SK-N-SH (cell line): ENCODE measurements at regions not wholly inside any gene's neighbourhood (a gene's known extent, or its start where the extent isn't known, plus 50 kb on each side); places are given as distances from the start of the nearest gene placed in this dataset.

ENCODE experiments used
- CHD2 ChIP-seq: fragments of 150-350 bp; IDR thresholded peaks from 2 replicates; pipeline ENCODE4 v1.6.1; 2018; ENCODE audit warnings: low read length; ENCODE audit not compliant: partially characterized antibody
- ELF1 ChIP-seq: IDR thresholded peaks from 2 replicates; pipeline ENCODE4 v1.4.0; 2012
- EP300 ChIP-seq, 2 experiments: IDR thresholded peaks; 2 replicates each; pipeline versions ENCODE4 v1.4.0 to v1.6.1; 2012; ENCODE audit warnings: borderline replicate concordance in 1 of 2, low read depth in 1 of 2, low read length in 1 of 2
- FOXJ3 ChIP-seq: sonication (generic); formaldehyde crosslinking; IDR thresholded peaks from 2 replicates; pipeline ENCODE4 v1.5.1; 2020; ENCODE audit warnings: mild to moderate bottlenecking, missing genetic modification reagents
- NRF1 ChIP-seq: IDR thresholded peaks from 2 replicates; pipeline ENCODE4 v1.6.1; 2012; ENCODE audit warnings: low read depth, mild to moderate bottlenecking, low read length
- POLR2AphosphoS5 ChIP-seq: IDR thresholded peaks from 2 replicates; pipeline ENCODE4 v1.6.1; 2012; ENCODE audit warnings: low read depth, low read length
- RFX5 ChIP-seq: IDR thresholded peaks from 2 replicates; pipeline ENCODE4 v1.6.1; 2012; ENCODE audit warnings: mild to moderate bottlenecking, improper control_type of control experiment, low read length
- TCF12 ChIP-seq: IDR thresholded peaks from 2 replicates; pipeline ENCODE4 v1.4.0; 2012
- TF ChIP-seq, protein P1 (sequence below): fragments of 200-600 bp; sonication (generic); IDR thresholded peaks from 2 replicates; pipeline ENCODE4 v1.6.1; 2017; ENCODE audit warnings: antibody characterized with exemption, mild to moderate bottlenecking, moderate library complexity
- TF ChIP-seq, protein P2 (sequence below): IDR thresholded peaks from 2 replicates; pipeline ENCODE4 v1.6.1; 2012; ENCODE audit warnings: mild to moderate bottlenecking, low read depth, low read length, moderate library complexity
- TF ChIP-seq, protein P3 (sequence below): IDR thresholded peaks from 2 replicates; pipeline ENCODE4 v1.4.0; 2012; ENCODE audit warnings: low read depth
- TF ChIP-seq, protein P4 (sequence below): IDR thresholded peaks from 2 replicates; pipeline ENCODE4; 2012
- TF ChIP-seq, protein P5 (sequence below): fragments of 150-350 bp; IDR thresholded peaks from 2 replicates; pipeline ENCODE4 v1.6.1; 2017; ENCODE audit warnings: antibody characterized with exemption, low read length, low read depth, borderline replicate concordance

DNA sequence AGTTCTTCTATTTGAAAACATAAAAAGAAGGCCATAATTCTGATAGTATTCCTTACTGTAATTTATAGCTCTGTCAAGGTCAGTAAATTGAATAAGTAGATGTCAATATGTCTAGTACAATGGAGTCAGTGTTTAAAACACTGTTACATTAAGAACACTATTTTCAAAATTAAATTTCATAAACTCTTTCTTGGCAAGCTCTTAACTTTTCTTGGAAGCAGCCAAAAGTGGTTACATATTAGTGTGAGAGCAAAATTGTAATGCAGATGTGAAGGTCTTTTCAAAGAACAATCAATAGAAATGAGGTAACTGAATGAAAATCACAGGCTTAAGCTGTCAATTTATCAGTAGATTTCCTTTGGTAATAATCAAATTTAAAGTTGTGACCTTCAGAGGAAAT is 722.4 kb upstream of the NOVA1 start:
- TF ChIP-seq, protein P1, sequence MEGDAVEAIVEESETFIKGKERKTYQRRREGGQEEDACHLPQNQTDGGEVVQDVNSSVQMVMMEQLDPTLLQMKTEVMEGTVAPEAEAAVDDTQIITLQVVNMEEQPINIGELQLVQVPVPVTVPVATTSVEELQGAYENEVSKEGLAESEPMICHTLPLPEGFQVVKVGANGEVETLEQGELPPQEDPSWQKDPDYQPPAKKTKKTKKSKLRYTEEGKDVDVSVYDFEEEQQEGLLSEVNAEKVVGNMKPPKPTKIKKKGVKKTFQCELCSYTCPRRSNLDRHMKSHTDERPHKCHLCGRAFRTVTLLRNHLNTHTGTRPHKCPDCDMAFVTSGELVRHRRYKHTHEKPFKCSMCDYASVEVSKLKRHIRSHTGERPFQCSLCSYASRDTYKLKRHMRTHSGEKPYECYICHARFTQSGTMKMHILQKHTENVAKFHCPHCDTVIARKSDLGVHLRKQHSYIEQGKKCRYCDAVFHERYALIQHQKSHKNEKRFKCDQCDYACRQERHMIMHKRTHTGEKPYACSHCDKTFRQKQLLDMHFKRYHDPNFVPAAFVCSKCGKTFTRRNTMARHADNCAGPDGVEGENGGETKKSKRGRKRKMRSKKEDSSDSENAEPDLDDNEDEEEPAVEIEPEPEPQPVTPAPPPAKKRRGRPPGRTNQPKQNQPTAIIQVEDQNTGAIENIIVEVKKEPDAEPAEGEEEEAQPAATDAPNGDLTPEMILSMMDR = no peak
- TF ChIP-seq, protein P2, sequence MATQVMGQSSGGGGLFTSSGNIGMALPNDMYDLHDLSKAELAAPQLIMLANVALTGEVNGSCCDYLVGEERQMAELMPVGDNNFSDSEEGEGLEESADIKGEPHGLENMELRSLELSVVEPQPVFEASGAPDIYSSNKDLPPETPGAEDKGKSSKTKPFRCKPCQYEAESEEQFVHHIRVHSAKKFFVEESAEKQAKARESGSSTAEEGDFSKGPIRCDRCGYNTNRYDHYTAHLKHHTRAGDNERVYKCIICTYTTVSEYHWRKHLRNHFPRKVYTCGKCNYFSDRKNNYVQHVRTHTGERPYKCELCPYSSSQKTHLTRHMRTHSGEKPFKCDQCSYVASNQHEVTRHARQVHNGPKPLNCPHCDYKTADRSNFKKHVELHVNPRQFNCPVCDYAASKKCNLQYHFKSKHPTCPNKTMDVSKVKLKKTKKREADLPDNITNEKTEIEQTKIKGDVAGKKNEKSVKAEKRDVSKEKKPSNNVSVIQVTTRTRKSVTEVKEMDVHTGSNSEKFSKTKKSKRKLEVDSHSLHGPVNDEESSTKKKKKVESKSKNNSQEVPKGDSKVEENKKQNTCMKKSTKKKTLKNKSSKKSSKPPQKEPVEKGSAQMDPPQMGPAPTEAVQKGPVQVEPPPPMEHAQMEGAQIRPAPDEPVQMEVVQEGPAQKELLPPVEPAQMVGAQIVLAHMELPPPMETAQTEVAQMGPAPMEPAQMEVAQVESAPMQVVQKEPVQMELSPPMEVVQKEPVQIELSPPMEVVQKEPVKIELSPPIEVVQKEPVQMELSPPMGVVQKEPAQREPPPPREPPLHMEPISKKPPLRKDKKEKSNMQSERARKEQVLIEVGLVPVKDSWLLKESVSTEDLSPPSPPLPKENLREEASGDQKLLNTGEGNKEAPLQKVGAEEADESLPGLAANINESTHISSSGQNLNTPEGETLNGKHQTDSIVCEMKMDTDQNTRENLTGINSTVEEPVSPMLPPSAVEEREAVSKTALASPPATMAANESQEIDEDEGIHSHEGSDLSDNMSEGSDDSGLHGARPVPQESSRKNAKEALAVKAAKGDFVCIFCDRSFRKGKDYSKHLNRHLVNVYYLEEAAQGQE = no peak
- TF ChIP-seq TCF12 = no peak
- TF ChIP-seq, protein P3, sequence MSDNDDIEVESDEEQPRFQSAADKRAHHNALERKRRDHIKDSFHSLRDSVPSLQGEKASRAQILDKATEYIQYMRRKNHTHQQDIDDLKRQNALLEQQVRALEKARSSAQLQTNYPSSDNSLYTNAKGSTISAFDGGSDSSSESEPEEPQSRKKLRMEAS = no peak
- TF ChIP-seq ELF1 = no peak
- TF ChIP-seq POLR2AphosphoS5 = no peak
- TF ChIP-seq RFX5 = no peak
- TF ChIP-seq, protein P4, sequence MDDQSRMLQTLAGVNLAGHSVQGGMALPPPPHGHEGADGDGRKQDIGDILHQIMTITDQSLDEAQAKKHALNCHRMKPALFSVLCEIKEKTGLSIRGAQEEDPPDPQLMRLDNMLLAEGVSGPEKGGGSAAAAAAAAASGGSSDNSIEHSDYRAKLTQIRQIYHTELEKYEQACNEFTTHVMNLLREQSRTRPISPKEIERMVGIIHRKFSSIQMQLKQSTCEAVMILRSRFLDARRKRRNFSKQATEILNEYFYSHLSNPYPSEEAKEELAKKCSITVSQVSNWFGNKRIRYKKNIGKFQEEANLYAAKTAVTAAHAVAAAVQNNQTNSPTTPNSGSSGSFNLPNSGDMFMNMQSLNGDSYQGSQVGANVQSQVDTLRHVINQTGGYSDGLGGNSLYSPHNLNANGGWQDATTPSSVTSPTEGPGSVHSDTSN = no peak
- TF ChIP-seq, protein P5, sequence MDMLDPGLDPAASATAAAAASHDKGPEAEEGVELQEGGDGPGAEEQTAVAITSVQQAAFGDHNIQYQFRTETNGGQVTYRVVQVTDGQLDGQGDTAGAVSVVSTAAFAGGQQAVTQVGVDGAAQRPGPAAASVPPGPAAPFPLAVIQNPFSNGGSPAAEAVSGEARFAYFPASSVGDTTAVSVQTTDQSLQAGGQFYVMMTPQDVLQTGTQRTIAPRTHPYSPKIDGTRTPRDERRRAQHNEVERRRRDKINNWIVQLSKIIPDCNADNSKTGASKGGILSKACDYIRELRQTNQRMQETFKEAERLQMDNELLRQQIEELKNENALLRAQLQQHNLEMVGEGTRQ = no peak
- no peak for TF ChIP-seq CHD2
- TF ChIP-seq EP300 (IDR thresholded peaks at IDR 0.05; ENCODE audit: borderline replicate concordance in 1 of 2, low read depth in 1 of 2, low read length in 1 of 2) = no peak
- no peak for TF ChIP-seq NRF1
- TF ChIP-seq FOXJ3 = no peak
